Activated naive CD8-positive, alpha-beta T cell treated with anti-CD3 and anti-CD28 coated beads for 36 hours (primary cell): ENCODE measurements at regions not wholly inside any gene's neighbourhood (a gene's known extent, or its start where the extent isn't known, plus 50 kb on each side); places are given as distances from the start of the nearest gene placed in this dataset.

Experiments used
- DNase-seq: peaks from one replicate; pipeline ENCODE4 v3.0.0; 2021
- H3K27ac Mint-ChIP-seq: one replicate; pipeline ENCODE4 v1.8.0; 2022; ENCODE audit warnings: mild to moderate bottlenecking, moderate library complexity, mixed read lengths
- H3K27me3 Mint-ChIP-seq: one replicate; pipeline ENCODE4 v1.8.0; 2022; ENCODE audit warnings: mild to moderate bottlenecking, mixed read lengths
- H3K36me3 Mint-ChIP-seq: one replicate; pipeline ENCODE4 v1.8.0; 2021; ENCODE audit warnings: mild to moderate bottlenecking, mixed read lengths
- H3K4me1 Mint-ChIP-seq: one replicate; pipeline ENCODE4 v1.8.0; 2021; ENCODE audit warnings: mixed read lengths
- H3K4me3 Mint-ChIP-seq: one replicate; pipeline ENCODE4 v1.8.0; 2022; ENCODE audit warnings: mild to moderate bottlenecking, moderate library complexity, mixed read lengths
- H3K9me3 Mint-ChIP-seq: one replicate; pipeline ENCODE4 v1.8.0; 2022; ENCODE audit warnings: mixed read lengths

DNA sequence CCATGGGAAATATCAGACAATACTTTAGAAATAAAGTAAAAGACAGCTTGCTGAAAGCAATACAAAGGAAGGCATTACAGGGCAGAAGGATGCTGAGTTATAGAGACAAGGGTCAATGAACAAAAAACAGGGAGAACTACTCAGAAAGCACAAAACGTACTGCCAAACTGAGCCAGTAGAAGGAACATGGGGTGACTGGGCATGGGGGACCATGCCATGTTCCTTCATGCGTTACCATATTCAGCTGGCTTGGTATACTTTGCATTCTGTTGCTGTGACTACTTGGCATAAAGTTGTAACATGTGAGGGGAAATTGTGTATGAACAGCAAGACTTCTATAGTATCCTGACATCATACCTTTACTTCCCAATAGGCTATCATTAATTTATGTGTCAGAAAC is 358.6 kb upstream of the LYPLAL1 start:
- Mint-ChIP-seq H3K4me1 (no peaks in the 10 kb centered on the region), H3K27ac (no peak overlapping the region), H3K36me3 (no peaks in the 10 kb centered on the region), H3K4me3 (no peak overlapping the region), H3K9me3 (no peaks in the 10 kb centered on the region), H3K27me3 (no peaks in the 10 kb centered on the region)
- no peak for DNase-seq

DNA sequence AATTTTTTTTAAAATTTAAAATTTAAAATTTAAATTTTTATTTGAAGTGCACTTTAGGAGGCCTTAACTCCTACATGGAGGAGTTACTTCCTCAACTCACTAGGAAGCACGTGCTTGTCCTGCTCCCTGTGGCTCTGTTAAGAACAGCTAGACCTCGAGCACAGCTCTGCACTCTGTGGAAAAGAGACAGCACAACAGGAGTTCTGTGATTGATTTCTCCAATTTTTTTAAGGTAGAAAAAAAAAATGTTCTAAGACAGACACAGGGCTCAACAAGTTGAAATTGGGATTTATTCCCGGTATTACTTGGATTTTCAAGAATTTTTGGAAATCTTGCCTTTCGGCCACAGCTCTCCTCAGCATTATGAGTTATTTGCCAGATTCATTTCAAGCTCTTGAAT is 356.6 kb upstream of the LYPLAL1 start:
- H3K4me3 Mint-ChIP-seq = no peak overlapping the region
- no peaks in the 10 kb centered on the region for H3K27me3 Mint-ChIP-seq
- no peak overlapping the region for H3K27ac Mint-ChIP-seq
- H3K36me3 Mint-ChIP-seq = no peaks in the 10 kb centered on the region
- H3K4me1 Mint-ChIP-seq = no peaks in the 10 kb centered on the region
- no peaks in the 10 kb centered on the region for H3K9me3 Mint-ChIP-seq
- no peak for DNase-seq

DNA sequence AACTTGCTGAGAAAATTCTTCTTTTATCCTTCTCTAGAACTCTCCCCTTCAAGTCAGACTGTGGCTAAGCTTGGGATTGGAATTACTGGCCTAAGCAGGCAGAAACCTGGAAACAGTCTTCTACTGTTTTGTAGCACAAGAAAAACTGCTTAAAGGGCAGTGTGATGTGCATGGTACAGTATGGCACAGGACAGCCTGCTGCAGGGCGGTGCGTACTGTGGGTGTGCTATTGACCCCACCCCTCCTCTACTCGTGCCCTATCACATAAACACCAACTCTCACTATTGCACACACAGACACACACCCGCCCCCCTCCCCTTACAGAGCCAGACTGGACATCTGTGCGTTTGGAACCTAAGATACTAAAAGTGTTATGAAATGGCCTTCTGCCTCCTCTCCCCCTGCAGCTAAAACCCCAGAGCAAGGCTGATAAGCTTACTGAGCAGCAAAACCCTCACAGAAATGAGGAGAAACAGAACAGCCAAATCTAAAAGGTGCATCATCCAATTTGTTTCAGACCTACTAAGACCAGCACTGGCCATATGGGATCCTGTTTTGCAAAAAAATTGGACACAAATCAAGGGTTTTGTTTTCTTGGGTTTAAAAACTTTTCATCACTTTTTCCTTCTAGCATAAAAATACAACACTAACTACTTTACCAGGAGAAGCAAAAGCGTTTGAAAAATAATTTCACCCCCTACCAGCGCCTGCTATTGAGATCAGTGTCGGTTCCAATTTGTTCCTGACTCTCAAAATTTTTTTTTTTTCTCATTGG is 355.8 kb upstream of the LYPLAL1 start:
- no peaks in the 10 kb centered on the region for H3K9me3 Mint-ChIP-seq
- DNase-seq = no peak

DNA sequence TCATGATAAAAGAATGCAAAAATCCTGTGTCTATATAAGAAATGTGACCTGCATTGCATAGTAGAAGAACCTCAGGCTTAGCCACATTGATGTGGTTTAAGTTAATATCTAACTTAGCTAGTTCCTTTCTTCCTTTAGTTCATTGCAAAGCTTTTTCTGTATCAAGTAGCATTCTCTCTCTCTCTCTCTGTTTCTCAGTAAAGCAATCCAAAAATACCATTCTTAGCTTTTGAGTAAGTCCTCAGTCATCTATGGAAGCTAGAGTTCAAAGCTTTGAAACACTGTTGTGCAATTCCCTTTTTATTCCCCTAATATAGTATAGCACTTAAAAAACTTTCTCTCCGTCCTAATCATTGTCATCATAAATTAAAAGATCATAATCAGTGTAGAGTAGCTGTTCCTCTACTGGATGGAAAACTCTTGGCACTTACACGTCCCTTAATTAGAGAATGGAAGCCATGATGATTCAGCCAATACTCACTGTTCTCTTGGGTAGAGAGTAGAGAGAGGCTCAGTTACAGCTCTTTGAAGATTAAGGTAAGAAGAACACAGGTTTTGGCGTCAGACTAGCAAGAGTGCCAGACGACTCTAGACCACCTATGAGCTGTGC is 350.3 kb upstream of the LYPLAL1 start:
- Mint-ChIP-seq H3K36me3 (no peaks in the 10 kb centered on the region), H3K4me3 (no peak overlapping the region), H3K9me3 (no peaks in the 10 kb centered on the region), H3K4me1 (no peaks in the 10 kb centered on the region), H3K27ac (no peak overlapping the region), H3K27me3 (no peaks in the 10 kb centered on the region)
- no peak for DNase-seq

More for the DNA sequence above, 355.8 kb upstream of the LYPLAL1 start:
- no peaks in the 10 kb centered on the region for H3K4me1 Mint-ChIP-seq
- no peak overlapping the region for H3K27ac Mint-ChIP-seq
- H3K27me3 Mint-ChIP-seq = no peaks in the 10 kb centered on the region
- H3K4me3 Mint-ChIP-seq = no peak overlapping the region
- no peaks in the 10 kb centered on the region for H3K36me3 Mint-ChIP-seq

DNA sequence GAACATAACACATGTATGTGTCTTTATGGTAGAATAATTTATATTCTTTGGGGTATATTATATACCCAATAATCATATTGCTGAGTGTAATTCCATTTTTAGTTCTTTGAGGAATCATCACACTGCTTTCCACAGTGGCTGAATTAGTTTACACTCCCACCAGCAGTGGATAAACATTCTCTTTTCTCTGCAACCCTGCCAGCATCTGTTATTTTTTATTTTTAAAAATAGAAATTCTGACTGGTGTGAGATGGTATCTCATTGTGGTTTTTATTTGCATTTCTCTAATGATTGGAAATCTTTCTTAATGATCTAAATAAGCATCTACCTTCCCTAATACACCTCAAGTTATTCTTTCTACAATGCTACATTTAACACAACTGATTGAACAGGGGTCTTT is 346.2 kb upstream of the LYPLAL1 start:
- Mint-ChIP-seq H3K4me1 (no peaks in the 10 kb centered on the region), H3K27me3 (no peaks in the 10 kb centered on the region), H3K27ac (no peak overlapping the region), H3K4me3 (no peak overlapping the region), H3K9me3 (no peaks in the 10 kb centered on the region), H3K36me3 (no peaks in the 10 kb centered on the region)
- DNase-seq = no peak

DNA sequence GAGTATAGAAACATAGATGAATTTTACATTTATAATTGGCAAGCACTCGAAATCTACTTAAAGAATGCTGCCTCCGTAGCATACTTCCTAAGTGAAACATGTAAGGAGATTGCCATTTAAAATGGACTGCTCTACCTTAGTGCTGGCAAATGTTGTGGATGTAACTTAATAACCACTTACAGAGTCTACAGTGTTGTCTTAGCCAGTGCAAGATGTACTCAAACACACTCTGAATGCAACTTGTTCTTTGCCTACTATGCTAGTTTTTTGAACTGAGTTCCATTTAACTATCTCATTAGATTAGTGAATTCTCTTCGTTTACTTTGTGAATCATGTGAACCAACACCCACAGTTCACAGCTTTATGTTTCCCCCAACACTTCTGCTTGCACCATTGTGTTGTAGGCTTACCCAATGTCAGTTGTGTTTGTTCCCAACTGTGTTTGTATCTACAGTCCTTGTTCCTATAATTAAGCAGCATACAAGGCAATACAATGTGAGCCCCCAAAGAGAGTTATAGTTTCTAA is 345.5 kb upstream of the LYPLAL1 start:
- no peak for DNase-seq
- no peak overlapping the region for H3K27ac Mint-ChIP-seq
- no peaks in the 10 kb centered on the region for H3K27me3 Mint-ChIP-seq
- no peak overlapping the region for H3K4me3 Mint-ChIP-seq
- H3K36me3 Mint-ChIP-seq = no peaks in the 10 kb centered on the region
- H3K4me1 Mint-ChIP-seq = no peaks in the 10 kb centered on the region
- H3K9me3 Mint-ChIP-seq = no peaks in the 10 kb centered on the region

DNA sequence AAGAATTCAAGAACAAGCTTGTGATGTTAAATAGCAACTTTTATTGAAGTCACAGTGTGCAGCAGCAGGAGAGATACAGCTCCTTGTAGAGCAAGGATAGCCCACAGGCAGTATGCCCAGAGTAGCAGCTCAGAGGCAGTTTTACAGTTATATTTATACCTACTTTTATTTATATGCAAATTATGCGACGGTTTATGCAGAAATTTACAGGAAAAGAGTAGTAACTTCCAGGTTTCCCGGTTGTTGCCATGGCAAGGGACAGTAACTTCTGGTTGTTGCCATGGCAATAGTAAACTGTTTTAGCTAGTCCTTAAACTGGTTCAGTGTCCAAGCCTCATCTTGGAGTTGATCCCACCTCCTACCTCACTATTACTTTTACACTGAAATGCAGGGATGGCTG is 344.6 kb upstream of the LYPLAL1 start:
- no peaks in the 10 kb centered on the region for H3K9me3 Mint-ChIP-seq
- no peak overlapping the region for H3K4me3 Mint-ChIP-seq
- H3K27me3 Mint-ChIP-seq = no peaks in the 10 kb centered on the region
- DNase-seq = no peak
- H3K36me3 Mint-ChIP-seq = no peaks in the 10 kb centered on the region
- H3K27ac Mint-ChIP-seq = no peak overlapping the region
- no peaks in the 10 kb centered on the region for H3K4me1 Mint-ChIP-seq

DNA sequence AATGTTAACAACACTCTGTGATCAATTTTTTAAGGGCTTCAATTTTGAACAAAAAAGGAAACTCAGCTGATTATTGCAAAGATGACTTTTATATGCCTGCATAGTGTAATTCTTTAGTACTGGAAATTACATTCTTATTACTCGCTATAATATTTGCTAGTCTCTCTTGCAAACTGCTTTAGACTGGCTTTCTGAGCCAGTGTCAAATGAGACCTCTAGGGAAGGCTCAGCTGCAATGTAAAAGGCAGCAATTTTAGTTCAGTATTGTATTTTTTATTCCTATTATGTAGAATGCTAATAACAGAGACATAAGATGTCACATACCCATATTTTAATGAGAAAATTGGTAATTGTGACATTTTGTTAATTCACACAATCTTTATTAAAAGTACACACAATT is 338.1 kb upstream of the LYPLAL1 start:
- Mint-ChIP-seq H3K4me3 (no peak overlapping the region), H3K27me3 (no peaks in the 10 kb centered on the region), H3K4me1 (no peaks in the 10 kb centered on the region), H3K9me3 (no peaks in the 10 kb centered on the region), H3K36me3 (no peaks in the 10 kb centered on the region), H3K27ac (no peak overlapping the region)
- DNase-seq = no peak

DNA sequence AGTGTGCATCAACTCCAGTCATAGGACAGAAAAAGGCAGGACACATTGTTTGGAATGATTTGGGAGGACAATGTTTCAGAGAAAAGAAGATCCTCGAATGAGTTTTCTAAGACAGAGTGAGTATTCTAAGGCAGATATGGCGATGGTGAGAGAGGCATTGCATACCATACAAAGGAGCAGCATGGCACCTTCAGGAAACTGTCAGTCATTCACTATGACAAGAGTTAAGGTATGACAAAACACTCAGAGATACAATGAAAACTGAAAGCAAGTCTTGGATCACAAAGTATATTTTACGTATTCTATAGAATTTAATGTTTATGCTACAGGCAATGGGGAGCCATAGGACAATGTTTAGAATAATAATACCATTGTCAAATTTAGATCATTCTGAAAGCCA is 337.4 kb upstream of the LYPLAL1 start:
- no peaks in the 10 kb centered on the region for H3K9me3 Mint-ChIP-seq
- no peaks in the 10 kb centered on the region for H3K27me3 Mint-ChIP-seq
- no peak for DNase-seq
- H3K36me3 Mint-ChIP-seq = no peaks in the 10 kb centered on the region
- H3K4me3 Mint-ChIP-seq = no peak overlapping the region
- H3K4me1 Mint-ChIP-seq = no peaks in the 10 kb centered on the region
- H3K27ac Mint-ChIP-seq = no peak overlapping the region

DNA sequence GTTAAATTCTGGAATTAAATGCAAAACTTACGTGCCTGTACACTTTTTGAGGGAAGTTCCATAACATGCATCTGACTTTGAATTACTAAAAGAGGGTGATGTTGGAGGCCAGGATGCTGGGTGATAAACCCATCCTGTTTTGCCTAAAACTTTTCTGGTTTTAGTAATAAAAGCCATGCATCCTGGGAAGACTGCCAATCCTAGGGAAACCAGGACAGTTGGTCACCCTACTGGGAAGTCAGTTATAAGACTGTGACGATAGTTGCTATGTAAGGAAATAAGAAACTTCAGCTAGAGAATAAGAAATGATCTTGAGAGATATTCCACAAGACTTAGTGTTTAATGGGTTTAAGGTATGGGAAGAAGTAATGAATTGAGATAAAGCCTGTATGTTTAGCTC is 336.6 kb upstream of the LYPLAL1 start:
- H3K4me1 Mint-ChIP-seq = no peaks in the 10 kb centered on the region
- H3K4me3 Mint-ChIP-seq = no peak overlapping the region
- H3K9me3 Mint-ChIP-seq = no peaks in the 10 kb centered on the region
- DNase-seq = no peak
- H3K27ac Mint-ChIP-seq = no peak overlapping the region
- H3K27me3 Mint-ChIP-seq = no peaks in the 10 kb centered on the region
- no peaks in the 10 kb centered on the region for H3K36me3 Mint-ChIP-seq

DNA sequence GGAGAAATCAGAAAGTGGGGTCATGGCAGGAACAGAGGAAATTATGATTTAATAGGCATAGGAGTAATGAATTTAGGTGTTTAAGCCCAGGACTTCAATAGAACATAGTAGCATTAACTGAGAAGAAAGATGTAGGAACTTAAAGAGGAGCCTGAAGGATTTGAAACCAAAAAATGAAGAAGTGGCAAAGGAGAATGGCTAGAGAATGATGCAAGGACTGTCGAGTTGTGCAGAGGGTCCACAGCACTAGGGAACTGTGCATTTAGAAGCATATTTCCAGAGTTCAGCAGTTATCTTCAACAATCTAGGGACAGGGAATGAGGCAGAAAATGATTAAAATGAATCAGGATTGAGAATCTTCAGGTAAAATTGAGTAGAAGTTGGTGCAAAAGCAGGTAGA is 328.1 kb upstream of the LYPLAL1 start:
- Mint-ChIP-seq H3K4me3 (no peak overlapping the region), H3K27me3 (no peaks in the 10 kb centered on the region), H3K36me3 (no peaks in the 10 kb centered on the region), H3K27ac (no peak overlapping the region), H3K4me1 (no peaks in the 10 kb centered on the region), H3K9me3 (peaks cover 4% of the 10 kb centered on the region)
- DNase-seq = no peak

DNA sequence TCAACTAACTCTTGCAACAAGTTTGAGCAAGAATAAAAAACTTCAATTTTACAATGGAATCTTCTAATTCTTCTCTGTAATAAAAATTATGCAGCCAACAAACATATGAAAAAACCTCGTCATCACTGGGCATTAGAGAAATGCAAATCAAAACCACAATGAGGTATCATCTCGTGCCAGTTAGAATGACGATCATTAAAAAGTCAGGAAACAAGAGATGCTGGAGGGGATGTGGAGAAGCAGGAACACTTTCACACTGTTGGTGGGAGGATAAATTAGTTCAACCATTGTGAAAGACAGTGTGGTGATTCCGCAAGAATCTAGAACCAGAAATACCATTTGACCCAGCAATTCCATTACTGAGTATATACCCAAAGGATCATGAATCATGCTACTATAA is 327.5 kb upstream of the LYPLAL1 start:
- Mint-ChIP-seq H3K36me3 (no peaks in the 10 kb centered on the region), H3K27me3 (no peaks in the 10 kb centered on the region), H3K4me1 (no peaks in the 10 kb centered on the region), H3K27ac (no peak overlapping the region), H3K4me3 (no peak overlapping the region), H3K9me3 (peaks cover 4% of the 10 kb centered on the region)
- no peak for DNase-seq

DNA sequence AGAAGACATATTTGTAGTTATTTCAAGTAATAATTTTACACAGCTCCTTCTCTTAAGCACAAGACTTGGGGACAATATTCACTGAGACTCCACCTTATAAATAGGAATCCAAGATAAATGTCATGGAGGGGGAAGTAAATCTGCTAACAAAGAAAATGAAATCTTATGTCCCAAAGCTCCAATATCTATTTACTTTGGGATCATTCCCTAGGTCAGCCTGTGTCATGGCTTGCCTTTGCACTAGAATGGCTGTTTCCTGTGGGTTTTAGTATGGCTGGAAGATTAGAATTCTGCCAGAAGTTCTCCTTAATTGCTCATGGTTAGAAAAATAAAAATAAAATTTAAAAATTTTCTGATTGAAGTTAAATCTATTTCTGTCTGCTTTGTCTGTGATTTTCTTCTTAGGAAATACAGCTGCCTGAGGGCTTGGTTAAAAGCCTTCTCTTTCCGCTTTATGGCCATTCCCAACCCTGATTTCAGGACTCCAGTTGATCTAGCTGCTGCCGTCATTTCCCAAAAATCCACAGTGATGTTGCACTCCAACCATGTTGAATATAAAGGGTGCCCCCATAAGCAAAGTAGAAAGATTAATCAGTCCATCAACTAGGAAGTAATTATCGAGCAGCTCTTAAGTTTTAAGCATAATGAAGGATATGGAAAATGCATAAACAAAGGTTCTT is 326.4 kb upstream of the LYPLAL1 start:
- Mint-ChIP-seq H3K36me3 (no peaks in the 10 kb centered on the region), H3K4me1 (no peaks in the 10 kb centered on the region), H3K27ac (no peak overlapping the region), H3K27me3 (no peaks in the 10 kb centered on the region), H3K4me3 (no peak overlapping the region), H3K9me3 (peaks cover 4% of the 10 kb centered on the region)
- DNase-seq = no peak

DNA sequence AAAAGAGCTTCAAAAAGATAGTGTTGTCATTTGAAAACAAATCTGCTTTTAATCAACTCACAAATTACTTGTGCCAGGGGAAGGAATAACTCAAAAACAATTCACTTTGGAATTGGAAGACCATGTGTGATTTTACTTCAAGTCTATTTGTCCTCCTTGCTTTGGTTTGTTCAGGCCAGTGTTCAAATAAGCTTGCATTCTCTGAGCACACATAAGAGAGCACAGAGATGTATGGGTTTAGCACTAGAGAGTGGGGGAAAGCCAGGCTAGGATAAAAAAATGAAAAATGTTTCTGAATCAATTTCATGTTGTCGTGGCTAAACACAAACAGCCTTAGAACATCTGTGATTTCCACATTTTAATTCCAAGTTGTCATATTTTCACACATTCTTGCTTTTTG is 325.7 kb upstream of the LYPLAL1 start:
- no peak for DNase-seq
- no peaks in the 10 kb centered on the region for H3K4me1 Mint-ChIP-seq

DNA sequence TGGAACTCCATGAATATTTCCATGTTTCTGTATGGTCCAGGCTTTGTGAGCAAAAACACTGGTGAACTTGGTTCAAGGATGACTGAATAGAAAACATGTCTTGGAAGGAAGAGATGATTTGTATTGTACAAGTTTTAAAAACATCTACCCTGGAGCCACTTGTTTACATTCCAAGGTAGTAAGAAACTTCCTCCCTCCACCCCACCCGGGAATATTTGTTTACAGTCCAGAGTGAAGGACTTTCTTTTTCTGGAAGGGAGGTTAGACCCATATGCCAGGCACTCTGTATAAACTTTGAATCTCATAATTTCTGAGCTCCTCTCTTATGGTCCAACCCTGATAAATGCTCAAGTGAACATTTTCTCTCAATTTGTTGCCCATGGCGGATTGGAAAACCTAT is 323.3 kb upstream of the LYPLAL1 start:
- no peaks in the 10 kb centered on the region for H3K27me3 Mint-ChIP-seq

More for the DNA sequence above, 325.7 kb upstream of the LYPLAL1 start:
- H3K27me3 Mint-ChIP-seq = no peaks in the 10 kb centered on the region
- no peak overlapping the region for H3K27ac Mint-ChIP-seq
- H3K36me3 Mint-ChIP-seq = no peaks in the 10 kb centered on the region
- no peak overlapping the region for H3K4me3 Mint-ChIP-seq
- H3K9me3 Mint-ChIP-seq = no peaks in the 10 kb centered on the region

More for the DNA sequence above, 323.3 kb upstream of the LYPLAL1 start:
- no peak for DNase-seq
- Mint-ChIP-seq H3K4me1 (no peaks in the 10 kb centered on the region), H3K27ac (no peak overlapping the region), H3K36me3 (no peaks in the 10 kb centered on the region), H3K9me3 (no peaks in the 10 kb centered on the region), H3K4me3 (no peak overlapping the region)
